ENCODE measurements at regions not wholly inside any gene's neighbourhood (a gene's known extent, or its start where the extent isn't known, plus 50 kb on each side); places are given as distances from the start of the nearest gene placed in this dataset.

- TF ChIP-seq CREB5 (CRISPR knock-in tag; IDR thresholded peaks at IDR 0.05; ENCODE audit: low read depth) (no peak), RARB (CRISPR knock-in tag; IDR thresholded peaks at IDR 0.05) (no peak), TCF4 (CRISPR knock-in tag; IDR thresholded peaks at IDR 0.05; ENCODE audit: borderline replicate concordance) (no peak), POU6F1 (CRISPR knock-in tag; IDR thresholded peaks at IDR 0.05; ENCODE audit: borderline replicate concordance, low read depth) (no peak)
Observed at GRCh38 chr13:50267917-50268316, 252.7 kb downstream of the KCNRG start (continued).

- TF ChIP-seq TCF4 (CRISPR knock-in tag; IDR thresholded peaks at IDR 0.05; ENCODE audit: borderline replicate concordance) (peak; percentile 43; the same call in 1 of the 2 replicates), ZFP3 (CRISPR knock-in tag; IDR thresholded peaks at IDR 0.05) (no peak), ISL1 (CRISPR knock-in tag; IDR thresholded peaks at IDR 0.05) (peak; percentile 74)
- ATAC-seq = no peak
Observed at GRCh38 chr13:50268500-50268899, 253.3 kb downstream of the KCNRG start.

GRCh38 chr13:50274181-50274580 lies 258.9 kb downstream of the KCNRG start:
- no peak for ATAC-seq
- TF ChIP-seq TOX (CRISPR knock-in tag; IDR thresholded peaks at IDR 0.05; ENCODE audit: borderline replicate concordance) (no peak), CSDC2 (CRISPR knock-in tag; IDR thresholded peaks at IDR 0.05) (no peak), GLIS3 (CRISPR knock-in tag; IDR thresholded peaks at IDR 0.05) (no peak), ZFP30 (CRISPR knock-in tag; IDR thresholded peaks at IDR 0.05) (no peak), ARNTL (CRISPR knock-in tag; IDR thresholded peaks at IDR 0.05; ENCODE audit: borderline replicate concordance, low read depth) (no peak), ZNF70 (CRISPR knock-in tag; IDR thresholded peaks at IDR 0.05) (no peak), ESRRG (CRISPR knock-in tag; IDR thresholded peaks at IDR 0.05) (no peak), ZNF8 (CRISPR knock-in tag; IDR thresholded peaks at IDR 0.05) (no peak), RARB (CRISPR knock-in tag; IDR thresholded peaks at IDR 0.05) (no peak), TSHZ2 (CRISPR knock-in tag; IDR thresholded peaks at IDR 0.05) (no peak), OSR1 (CRISPR knock-in tag; IDR thresholded peaks at IDR 0.05) (no peak), SNAI2 (CRISPR knock-in tag; IDR thresholded peaks at IDR 0.05) (no peak)

- TF ChIP-seq ZFP3 (CRISPR knock-in tag; IDR thresholded peaks at IDR 0.05) (no peak), ESRRG (CRISPR knock-in tag; IDR thresholded peaks at IDR 0.05) (no peak)
- ATAC-seq = no peak
Observed at GRCh38 chr13:50275392-50276063, 260.3 kb downstream of the KCNRG start.

- ATAC-seq = no peak
- no peak for TF ChIP-seq ZC3H10 (CRISPR knock-in tag; IDR thresholded peaks at IDR 0.05)
- no peak for TF ChIP-seq ISL1 (CRISPR knock-in tag; IDR thresholded peaks at IDR 0.05)
- no peak for TF ChIP-seq ARNTL (CRISPR knock-in tag; IDR thresholded peaks at IDR 0.05; ENCODE audit: borderline replicate concordance, low read depth)
- no peak for TF ChIP-seq ZNF8 (CRISPR knock-in tag; IDR thresholded peaks at IDR 0.05)
- TF ChIP-seq ZNF70 (CRISPR knock-in tag; IDR thresholded peaks at IDR 0.05) = no peak
- TF ChIP-seq OSR1 (CRISPR knock-in tag; IDR thresholded peaks at IDR 0.05) = no peak
- TF ChIP-seq TSHZ2 (CRISPR knock-in tag; IDR thresholded peaks at IDR 0.05) = no peak
- TF ChIP-seq PPARA (CRISPR knock-in tag; IDR thresholded peaks at IDR 0.05; ENCODE audit: borderline replicate concordance) = no peak
- TF ChIP-seq PATZ1 (CRISPR knock-in tag; IDR thresholded peaks at IDR 0.05; ENCODE audit: borderline replicate concordance) = no peak
- no peak for TF ChIP-seq ZFP30 (CRISPR knock-in tag; IDR thresholded peaks at IDR 0.05)
- no peak for TF ChIP-seq RARB (CRISPR knock-in tag; IDR thresholded peaks at IDR 0.05)
- TF ChIP-seq ESRRG (CRISPR knock-in tag; IDR thresholded peaks at IDR 0.05) = no peak
- no peak for TF ChIP-seq TCF4 (CRISPR knock-in tag; IDR thresholded peaks at IDR 0.05; ENCODE audit: borderline replicate concordance)
- no peak for TF ChIP-seq CSRNP3 (CRISPR knock-in tag; IDR thresholded peaks at IDR 0.05)
- TF ChIP-seq GLIS3 (CRISPR knock-in tag; IDR thresholded peaks at IDR 0.05) = no peak
- TF ChIP-seq CSDC2 (CRISPR knock-in tag; IDR thresholded peaks at IDR 0.05) = no peak
Observed at GRCh38 chr13:50276550-50276949, 261.3 kb downstream of the KCNRG start.

Data from SK-N-SH treated with all-trans-retinoic acid at 6 μM for 48 hours (cell line).